Adrenal gland (tissue), 9 donors: ENCODE measurements at regions not wholly inside any gene's neighbourhood (a gene's known extent, or its start where the extent isn't known, plus 50 kb on each side); places are given as distances from the start of the nearest gene placed in this dataset.

Source experiments
- DNase-seq, 7 donors: peaks; one replicate each; pipeline ENCODE4 v3.0.0-alpha.2; 2019 to 2020
- H3K27ac ChIP-seq, 5 donors: fragments of 200-600 bp; sonication (generic) in 4 of 5; 1 replicate in 3 of 5; 2 replicates in 2 of 5; pipeline versions ENCODE4 v1.5.1 to v1.8.0; 2016 to 2020; ENCODE audit warnings: mild to moderate bottlenecking in 1 of 5
- H3K27me3 ChIP-seq: fragments of 200-600 bp; 2 replicates; pipeline ENCODE4 v1.8.0; 2021
- H3K36me3 ChIP-seq, 2 donors: fragments of 200-600 bp; replicated peaks in 1 of 2; 1 replicate in 1 of 2; 2 replicates in 1 of 2; pipeline versions ENCODE4 v1.5.1 to v1.8.0; 2018 to 2022
- H3K4me1 ChIP-seq, 2 donors: fragments of 200-600 bp; replicated peaks in 1 of 2; 1 replicate in 1 of 2; 2 replicates in 1 of 2; pipeline versions ENCODE4 v1.5.1 to v1.8.0; 2018 to 2021
- H3K4me3 ChIP-seq, 4 donors: fragments of 200-600 bp; sonication (generic) in 3 of 4; one replicate each; pipeline ENCODE4 v1.5.1; 2016 to 2018
- H3K9me3 ChIP-seq, 3 donors: fragments of 200-600 bp; sonication (generic) in 1 of 3; replicated peaks in 1 of 3; 1 replicate in 2 of 3; 2 replicates in 1 of 3; pipeline versions ENCODE4 v1.5.1 to v1.8.0; 2016 to 2021
- CTCF ChIP-seq, 6 experiments: fragments of 450-650 bp in 4 of 6; fragments of 200-600 bp in 2 of 6; sonication (generic) in 1 of 6; IDR thresholded peaks; 1 replicate in 5 of 6; 2 replicates in 1 of 6; pipeline versions ENCODE4 v1.5.1 to v1.8.0; 2016 to 2021; ENCODE audit warnings: antibody characterized with exemption in 6 of 6, mild to moderate bottlenecking in 2 of 6, moderate library complexity in 1 of 6
- POLR2A ChIP-seq, 2 donors: fragments of 450-650 bp; IDR thresholded peaks; one replicate each; pipeline ENCODE4 v1.6.1; 2017; ENCODE audit warnings: antibody characterized with exemption in 2 of 2, mild to moderate bottlenecking in 2 of 2, moderate library complexity in 1 of 2
- WGBS, 4 donors: extraction: QIAGEN DNeasy Blood & Tissue Kit in 2 of 4; methylation state at CpG; one replicate each; pipeline versions ENCODE4 v1.1.5 to v1.1.7; 2013 to 2017; 5-methylcytosine and 5-hydroxymethylcytosine counted together
- intact Hi-C, 2 donors: fragments of 100-400 bp; cut with DNase I; formaldehyde crosslinking; loops; one replicate each; pipeline versions ENCODE4 v1.14.1 to v1.15.0; 2022 to 2023
- donor health status: healthy with polysubstance abuse.
- donor health status: Bipolar disorder and iron deficiency.
- donor health status: DM: yes; HTN: yes; CAD: no.
- donor health status: DM: no; HTN: no; CAD: no.
- donor health status: DM: no; HTN: no; CAD: no.

GRCh38 chr4:107202744-107203143 lies 166.6 kb upstream of the DKK2 start:
- H3K4me1 ChIP-seq: no peaks in the 10 kb centered on the region
- DNase-seq: no peak
- H3K4me3 ChIP-seq: no peak overlapping the region
- intact Hi-C loops: no loop called here
- TF ChIP-seq CTCF (IDR thresholded peaks at IDR 0.05): no peak
- TF ChIP-seq POLR2A (IDR thresholded peaks at IDR 0.05): no peak
- no peaks in the 10 kb centered on the region for H3K9me3 ChIP-seq
- H3K27me3 ChIP-seq: no peaks in the 10 kb centered on the region
- WGBS, 4 donors: 70 to 85% (median 74%) methylated on average over 7 of the region's 7 CpGs
- H3K27ac ChIP-seq: no peak overlapping the region
- no peaks in the 10 kb centered on the region for H3K36me3 ChIP-seq

- H3K27ac ChIP-seq: no peak overlapping the region
- H3K4me1 ChIP-seq: no peaks in the 10 kb centered on the region
- TF ChIP-seq POLR2A (IDR thresholded peaks at IDR 0.05) (no peak), CTCF (IDR thresholded peaks at IDR 0.05) (no peak)
- intact Hi-C loops: no loop called here
- no peaks in the 10 kb centered on the region for H3K27me3 ChIP-seq
- no peak for DNase-seq
- no peaks in the 10 kb centered on the region for H3K36me3 ChIP-seq
- H3K9me3 ChIP-seq: no peaks in the 10 kb centered on the region
- no peak overlapping the region for H3K4me3 ChIP-seq
- WGBS, 4 donors: 57 to 77% (median 68%) methylated on average over 4 of the region's 4 CpGs
These were observed 161.0 kb upstream of the DKK2 start for GRCh38 chr4:107197121-107197520.

GRCh38 chr4:107196312-107196711 lies 160.2 kb upstream of the DKK2 start:
- intact Hi-C loops: no loop called here
- Histone ChIP-seq H3K36me3 (no peaks in the 10 kb centered on the region), H3K4me3 (no peak overlapping the region), H3K4me1 (no peaks in the 10 kb centered on the region), H3K27ac (no peak overlapping the region), H3K9me3 (no peaks in the 10 kb centered on the region), H3K27me3 (no peaks in the 10 kb centered on the region)
- DNase-seq: no peak
- TF ChIP-seq CTCF (IDR thresholded peaks at IDR 0.05) (no peak), POLR2A (IDR thresholded peaks at IDR 0.05) (no peak)
- WGBS, 4 donors: 67 to 84% (median 75%) methylated on average over 2 of the region's 2 CpGs

- Histone ChIP-seq H3K9me3 (no peaks in the 10 kb centered on the region), H3K4me1 (no peaks in the 10 kb centered on the region), H3K27me3 (no peaks in the 10 kb centered on the region), H3K36me3 (no peaks in the 10 kb centered on the region), H3K27ac (no peak overlapping the region), H3K4me3 (no peak overlapping the region)
- no peak for TF ChIP-seq CTCF (IDR thresholded peaks at IDR 0.05)
- TF ChIP-seq POLR2A (IDR thresholded peaks at IDR 0.05): no peak
- 65 to 79% (median 71%) methylated on average over 4 of the region's 4 CpGs for WGBS, 4 donors
- intact Hi-C loops: no loop called here
- DNase-seq: no peak
These were observed 157.9 kb upstream of the DKK2 start for GRCh38 chr4:107194005-107194404.
